SK-N-SH (cell line): ENCODE measurements at regions not wholly inside any gene's neighbourhood (a gene's known extent, or its start where the extent isn't known, plus 50 kb on each side); places are given as distances from the start of the nearest gene placed in this dataset.
"Not testable (repeated sequence)": the region's sequence is repeated elsewhere in the genome, so short reads cannot be mapped to it uniquely, and the experiment has no call there.

Source experiments
- CTCF ChIA-PET: fragments of 300-600, 350-600 bp; formaldehyde crosslinking; extraction: SDS; loops from one replicate; lab custom pipeline; 2021; lab: Yijun Ruan, JAX
- POLR2A ChIA-PET: fragments of 350-600 bp; sonication (Branson Sonifier 250); formaldehyde crosslinking; extraction: SDS; loops from one replicate; lab custom pipeline; 2020; ENCODE audit warnings: antibody characterized with exemption, inconsistent platforms; lab: Yijun Ruan, JAX
- DNase-seq: peaks from one replicate; pipeline ENCODE4 v3.0.0; 2012
- H2AFZ ChIP-seq: fragments of 200-600 bp; sonication (generic); 2 replicates; pipeline ENCODE4 v1.8.1; 2016; ENCODE audit warnings: antibody characterized with exemption, mild to moderate bottlenecking, low read depth
- H3F3A ChIP-seq: fragments of 200-600 bp; sonication (generic); replicated peaks from 2 replicates; pipeline ENCODE3; 2016; ENCODE audit warnings: antibody characterized with exemption, mild to moderate bottlenecking; ENCODE audit not compliant: insufficient read depth
- H3K27ac ChIP-seq, 2 experiments: fragments of 200-500 bp in 1 of 2; fragments of 200-600 bp in 1 of 2; sonication (Bioruptor generic) in 1 of 2; sonication (generic), shearing (Covaris generic) in 1 of 2; 2 replicates each; pipeline versions ENCODE4 v1.5.1 to v1.6.1; 2014 to 2016; ENCODE audit warnings: low read depth in 2 of 2, inconsistent platforms in 1 of 2, low read length in 1 of 2, mild to moderate bottlenecking in 1 of 2, mixed read lengths in 1 of 2
- H3K27me3 ChIP-seq: fragments of 200-600 bp; sonication (generic), shearing (Covaris generic); 2 replicates; pipeline ENCODE4 v1.6.1; 2016; ENCODE audit warnings: mixed run types; ENCODE audit not compliant: insufficient read depth
- H3K36me3 ChIP-seq, 2 experiments: fragments of 200-500 bp in 1 of 2; fragments of 200-600 bp in 1 of 2; sonication (Bioruptor generic) in 1 of 2; sonication (generic) in 1 of 2; replicated peaks in 1 of 2; 2 replicates each; pipeline versions ENCODE3 to v1.5.1; 2014 to 2016; ENCODE audit warnings: low read length in 1 of 2, mild to moderate bottlenecking in 1 of 2; ENCODE audit not compliant: insufficient read depth in 2 of 2, control insufficient read depth in 1 of 2
- H3K4me1 ChIP-seq, 2 experiments: fragments of 200-500 bp in 1 of 2; fragments of 200-600 bp in 1 of 2; sonication (Bioruptor generic) in 1 of 2; sonication (generic), shearing (Covaris generic) in 1 of 2; 2 replicates each; pipeline versions ENCODE4 v1.5.1 to v1.6.1; 2014 to 2016; ENCODE audit warnings: low read depth in 1 of 2, low read length in 1 of 2, mixed run types in 1 of 2; ENCODE audit not compliant: insufficient read depth in 2 of 2, control insufficient read depth in 1 of 2
- H3K4me2 ChIP-seq: fragments of 200-600 bp; sonication (generic), shearing (Covaris generic); 2 replicates; pipeline ENCODE4 v1.6.1; 2017; ENCODE audit warnings: mixed run types
- H3K4me3 ChIP-seq, 2 experiments: fragments of 200-500 bp in 1 of 2; fragments of 200-600 bp in 1 of 2; sonication (Bioruptor generic) in 1 of 2; sonication (generic), shearing (Covaris generic) in 1 of 2; 2 replicates each; pipeline versions ENCODE4 v1.5.1 to v1.8.1; 2014 to 2016; ENCODE audit warnings: low read depth in 2 of 2, inconsistent platforms in 1 of 2, low read length in 1 of 2, mild to moderate bottlenecking in 1 of 2, mixed read lengths in 1 of 2, moderate library complexity in 1 of 2
- H3K79me2 ChIP-seq: fragments of 200-600 bp; sonication (generic); 2 replicates; pipeline ENCODE4 v1.8.1; 2017; ENCODE audit warnings: mild to moderate bottlenecking; ENCODE audit not compliant: insufficient read depth
- H3K9ac ChIP-seq: fragments of 200-600 bp; sonication (generic); 2 replicates; pipeline ENCODE4 v1.6.1; 2017; ENCODE audit warnings: mixed run types
- H3K9me2 ChIP-seq: fragments of 200-600 bp; sonication (generic); 2 replicates; pipeline ENCODE4 v1.6.1; 2017; ENCODE audit warnings: mixed run types
- H3K9me3 ChIP-seq: fragments of 200-600 bp; sonication (generic); 2 replicates; pipeline ENCODE4 v1.6.1; 2017; ENCODE audit warnings: mixed run types, mild to moderate bottlenecking, moderate library complexity
- H4K20me1 ChIP-seq: fragments of 200-600 bp; sonication (generic); 2 replicates; pipeline ENCODE4 v1.6.1; 2017; ENCODE audit warnings: mild to moderate bottlenecking, mixed run types; ENCODE audit not compliant: insufficient read depth
- CTCF ChIP-seq: fragments of 200-600 bp; sonication (generic); IDR thresholded peaks from 2 replicates; pipeline ENCODE4 v1.6.1; 2017; ENCODE audit warnings: antibody characterized with exemption, mild to moderate bottlenecking, moderate library complexity
- RFX5 ChIP-seq: IDR thresholded peaks from 2 replicates; pipeline ENCODE4 v1.6.1; 2012; ENCODE audit warnings: mild to moderate bottlenecking, improper control_type of control experiment, low read length
- WGBS: methylation state at CpG from one replicate; pipeline ENCODE4 v1.1.6; 2017; ENCODE audit warnings: low lambda C conversion rate; 5-methylcytosine and 5-hydroxymethylcytosine counted together

- H3K9me2 ChIP-seq = not testable (repeated sequence)
- peak; percentile 87 for TF ChIP-seq RFX5
- peak; percentile 62 for TF ChIP-seq CTCF
- TF ChIP-seq, all 33 proteins: peak for 2; not testable (repeated sequence) for 31
- H3K4me2 ChIP-seq, DNase-seq, H3K9ac ChIP-seq, H3K79me2 ChIP-seq, H2AFZ ChIP-seq, H3K36me3 ChIP-seq, H3K27me3 ChIP-seq, H3K4me1 ChIP-seq, CTCF ChIA-PET, H3K27ac ChIP-seq, H3K9me3 ChIP-seq, POLR2A ChIA-PET, H3F3A ChIP-seq, H4K20me1 ChIP-seq, H3K4me3 ChIP-seq: not testable (repeated sequence)
- WGBS = 2% methylated on average over 10 of the region's 14 CpGs
Observed at GRCh38 chr3:195653641-195654040, 67.1 kb upstream of the MUC20 start.

GRCh38 chr3:195647912-195648702, 64.4 kb upstream of the APOD start:
- DNase-seq, H3K79me2 ChIP-seq, H3F3A ChIP-seq, POLR2A ChIA-PET, H3K27ac ChIP-seq, H3K9me3 ChIP-seq, H3K27me3 ChIP-seq, H2AFZ ChIP-seq, H3K4me1 ChIP-seq, H4K20me1 ChIP-seq, H3K9me2 ChIP-seq, H3K9ac ChIP-seq, H3K4me3 ChIP-seq, H3K4me2 ChIP-seq, H3K36me3 ChIP-seq: not testable (repeated sequence)
- CTCF ChIA-PET = interaction anchor here (1.8 kb wide), 1 partner anchor 202 kb away, joined by 6 read pairs; no protein-coding TSS in a partner anchor
- 84% methylated on average over 14 of the region's 19 CpGs for WGBS

GRCh38 chr3:195645872-195646271, 62.1 kb upstream of the APOD start:
- H3K79me2 ChIP-seq, H3F3A ChIP-seq, H3K36me3 ChIP-seq, H2AFZ ChIP-seq, DNase-seq, POLR2A ChIA-PET, H3K27me3 ChIP-seq, H3K4me1 ChIP-seq, H3K4me3 ChIP-seq, H4K20me1 ChIP-seq, H3K4me2 ChIP-seq, CTCF ChIA-PET, H3K27ac ChIP-seq, H3K9me3 ChIP-seq, H3K9ac ChIP-seq, H3K9me2 ChIP-seq: not testable (repeated sequence)
- WGBS = 73% methylated on average over 7 of the region's 8 CpGs

GRCh38 chr3:195643245-195643644, 59.5 kb upstream of the APOD start:
- H3K9me3 ChIP-seq, H4K20me1 ChIP-seq, H3K9me2 ChIP-seq, H3K4me3 ChIP-seq, H3K79me2 ChIP-seq, H3K27me3 ChIP-seq, H2AFZ ChIP-seq, H3K36me3 ChIP-seq, CTCF ChIA-PET, H3K4me2 ChIP-seq, POLR2A ChIA-PET, DNase-seq, H3F3A ChIP-seq, H3K27ac ChIP-seq, H3K9ac ChIP-seq, H3K4me1 ChIP-seq: not testable (repeated sequence)
- WGBS = 72% methylated on average over 10 of the region's 11 CpGs

- H3K36me3 ChIP-seq, H3K4me3 ChIP-seq, H3K27ac ChIP-seq, POLR2A ChIA-PET, H3K79me2 ChIP-seq, H3K9me3 ChIP-seq, DNase-seq, H2AFZ ChIP-seq, H3K9ac ChIP-seq, H3K27me3 ChIP-seq, H3K9me2 ChIP-seq, H4K20me1 ChIP-seq, H3F3A ChIP-seq, CTCF ChIA-PET, H3K4me1 ChIP-seq, H3K4me2 ChIP-seq: not testable (repeated sequence)
- 77% methylated on average over 15 of the region's 15 CpGs for WGBS
Observed at GRCh38 chr3:195642311-195642710, 58.6 kb upstream of the APOD start.

- DNase-seq, H3K9ac ChIP-seq: not testable (repeated sequence)
- WGBS = 86% methylated on average over 8 of the region's 10 CpGs
Observed at GRCh38 chr3:195638456-195638855, 54.7 kb upstream of the APOD start.

More at GRCh38 chr3:195638456-195638855, 54.7 kb upstream of the APOD start:
- H3K27me3 ChIP-seq, H3K9me3 ChIP-seq, POLR2A ChIA-PET, H3K4me2 ChIP-seq, H3F3A ChIP-seq, CTCF ChIA-PET, H3K36me3 ChIP-seq, H3K9me2 ChIP-seq, H3K27ac ChIP-seq, H4K20me1 ChIP-seq, H3K4me1 ChIP-seq, H3K4me3 ChIP-seq, H2AFZ ChIP-seq, H3K79me2 ChIP-seq: not testable (repeated sequence)
